Natural killer cell (primary cell): ENCODE measurements at regions not wholly inside any gene's neighbourhood (a gene's known extent, or its start where the extent isn't known, plus 50 kb on each side); places are given as distances from the start of the nearest gene placed in this dataset.

Experiments used
- ATAC-seq, 3 donors: fragments of 150-1000 bp in 2 of 3; fragments of 200-7000 bp in 1 of 3; cut with Tn5 transposase; 1 replicate in 1 of 3; 2 replicates in 2 of 3; pipeline ENCODE4 v1.10.0; 2021; ENCODE audit warnings: mild to moderate bottlenecking in 2 of 3, moderate library complexity in 2 of 3
- DNase-seq, 2 donors: peaks; one replicate each; pipeline versions ENCODE4 v3.0.0 to v3.0.0-alpha.2; 2013 to 2021; ENCODE audit warnings: mixed read lengths in 1 of 2
- H3K27ac ChIP-seq: one replicate; pipeline ENCODE4 v1.5.1; 2013; ENCODE audit warnings: mild to moderate bottlenecking, low read length
- H3K27me3 ChIP-seq: one replicate; pipeline ENCODE4 v1.6.1; 2013; ENCODE audit warnings: low read length; ENCODE audit not compliant: control insufficient read depth, insufficient read depth
- H3K36me3 ChIP-seq: one replicate; pipeline ENCODE4 v1.6.1; 2013; ENCODE audit warnings: low read length; ENCODE audit not compliant: control insufficient read depth, insufficient read depth
- H3K4me1 ChIP-seq: one replicate; pipeline ENCODE4 v1.6.1; 2013; ENCODE audit warnings: low read length; ENCODE audit not compliant: control insufficient read depth, insufficient read depth
- H3K4me3 ChIP-seq: one replicate; pipeline ENCODE4 v1.5.1; 2013; ENCODE audit warnings: low read length
- H3K9me3 ChIP-seq: one replicate; pipeline ENCODE4 v1.6.1; 2013; ENCODE audit warnings: low read length; ENCODE audit not compliant: control insufficient read depth, insufficient read depth
- H3K27ac Mint-ChIP-seq, 2 donors: one replicate each; pipeline ENCODE4 v1.8.0; 2022; ENCODE audit warnings: mild to moderate bottlenecking in 2 of 2, mixed read lengths in 2 of 2, moderate library complexity in 1 of 2
- H3K27me3 Mint-ChIP-seq, 2 donors: one replicate each; pipeline ENCODE4 v1.8.0; 2022; ENCODE audit warnings: low read depth in 2 of 2, mixed read lengths in 2 of 2
- H3K36me3 Mint-ChIP-seq: one replicate; pipeline ENCODE4 v1.8.0; 2022; ENCODE audit warnings: mixed read lengths
- H3K4me1 Mint-ChIP-seq, 2 donors: one replicate each; pipeline ENCODE4 v1.8.0; 2022; ENCODE audit warnings: mixed read lengths in 2 of 2
- H3K4me3 Mint-ChIP-seq: one replicate; pipeline ENCODE4 v1.8.0; 2022; ENCODE audit warnings: mild to moderate bottlenecking, moderate library complexity, mixed read lengths
- H3K9me3 Mint-ChIP-seq, 2 donors: one replicate each; pipeline ENCODE4 v1.8.0; 2022; ENCODE audit warnings: mixed read lengths in 2 of 2
- CTCF ChIP-seq: fragments of 200-600 bp; IDR thresholded peaks from one replicate; pipeline ENCODE4 v1.8.0; 2022; ENCODE audit warnings: antibody characterized with exemption
- WGBS: methylation state at CpG from one replicate; pipeline ENCODE4 v1.1.7; 2013; ENCODE audit warnings: missing lambda C conversion rate; ENCODE audit not compliant: insufficient coverage; 5-methylcytosine and 5-hydroxymethylcytosine counted together
- intact Hi-C: fragments of 100-400 bp; cut with micrococcal nuclease; formaldehyde crosslinking; loops from one replicate; pipeline ENCODE4 v1.14.2; 2022

- Mint-ChIP-seq H3K27me3 (peaks cover 19 to 31% of the 10 kb centered on the region in 2 donors), H3K36me3 (no peaks in the 10 kb centered on the region), H3K4me1 (no peaks in the 10 kb centered on the region), H3K4me3 (no peak overlapping the region), H3K27ac (no peak overlapping the region), H3K9me3 (no peaks in the 10 kb centered on the region)
- Histone ChIP-seq H3K27ac (no peak overlapping the region), H3K9me3 (no peaks in the 10 kb centered on the region), H3K4me3 (no peak overlapping the region), H3K27me3 (no peaks in the 10 kb centered on the region), H3K36me3 (no peaks in the 10 kb centered on the region), H3K4me1 (no peaks in the 10 kb centered on the region)
- DNase-seq (no peak), ATAC-seq (no peak)
- intact Hi-C loops: no loop called here
- WGBS: 83% methylated on average over 2 of the region's 2 CpGs
- TF ChIP-seq CTCF: no peak
Measured at GRCh38 chr1:222117809-222118208, 375.9 kb upstream of the DUSP10 start.

- Mint-ChIP-seq H3K9me3 (peaks cover 0 to 2% of the 10 kb centered on the region in 2 donors), H3K27ac (no peak overlapping the region), H3K4me1 (no peaks in the 10 kb centered on the region), H3K36me3 (no peaks in the 10 kb centered on the region), H3K4me3 (no peak overlapping the region), H3K27me3 (peaks cover 18 to 24% of the 10 kb centered on the region in 2 donors)
- Histone ChIP-seq H3K4me1 (no peaks in the 10 kb centered on the region), H3K36me3 (no peaks in the 10 kb centered on the region), H3K4me3 (no peak overlapping the region), H3K27ac (no peak overlapping the region), H3K27me3 (no peaks in the 10 kb centered on the region), H3K9me3 (no peaks in the 10 kb centered on the region)
- no CpG with 5 or more reads among the region's 3 CpGs for WGBS
- DNase-seq (no peak), ATAC-seq (no peak)
- TF ChIP-seq CTCF: no peak
- intact Hi-C loops: no loop called here
Measured at GRCh38 chr1:222114536-222115156, 372.8 kb upstream of the DUSP10 start.

GRCh38 chr1:222109836-222110235 lies 367.9 kb upstream of the DUSP10 start:
- Mint-ChIP-seq H3K27me3 (peaks cover 0 to 16% of the 10 kb centered on the region in 2 donors), H3K4me1 (no peaks in the 10 kb centered on the region), H3K4me3 (no peak overlapping the region), H3K36me3 (no peaks in the 10 kb centered on the region), H3K9me3 (peaks cover 0 to 2% of the 10 kb centered on the region in 2 donors), H3K27ac (no peak overlapping the region)
- no peak overlapping the region for H3K4me3 ChIP-seq
- no peak for ATAC-seq
- no peaks in the 10 kb centered on the region for H3K4me1 ChIP-seq
- H3K9me3 ChIP-seq: no peaks in the 10 kb centered on the region
- H3K27ac ChIP-seq: no peak overlapping the region
- TF ChIP-seq CTCF: no peak
- intact Hi-C loops: no loop called here
- WGBS: 97% methylated on average over 3 of the region's 4 CpGs
- H3K27me3 ChIP-seq: no peaks in the 10 kb centered on the region
- H3K36me3 ChIP-seq: no peaks in the 10 kb centered on the region
- DNase-seq: no peak

GRCh38 chr1:222107975-222108374 lies 366.1 kb upstream of the DUSP10 start:
- Mint-ChIP-seq H3K9me3 (peaks cover 0 to 2% of the 10 kb centered on the region in 2 donors), H3K4me3 (no peak overlapping the region), H3K27ac (no peak overlapping the region), H3K4me1 (no peaks in the 10 kb centered on the region), H3K27me3 (peaks cover 0 to 10% of the 10 kb centered on the region in 2 donors), H3K36me3 (no peaks in the 10 kb centered on the region)
- H3K27ac ChIP-seq: no peak overlapping the region
- 89% methylated on average over 4 of the region's 4 CpGs for WGBS
- H3K4me3 ChIP-seq: no peak overlapping the region
- no peaks in the 10 kb centered on the region for H3K4me1 ChIP-seq
- intact Hi-C loops: no loop called here
- DNase-seq: no peak
- no peaks in the 10 kb centered on the region for H3K9me3 ChIP-seq
- TF ChIP-seq CTCF: no peak
- H3K36me3 ChIP-seq: no peaks in the 10 kb centered on the region
- no peak for ATAC-seq
- no peaks in the 10 kb centered on the region for H3K27me3 ChIP-seq
